Lung (tissue), 11 donors: ENCODE measurements at regions not wholly inside any gene's neighbourhood (a gene's known extent, or its start where the extent isn't known, plus 50 kb on each side); places are given as distances from the start of the nearest gene placed in this dataset.

Experiments
- ATAC-seq: fragments of 200-7000 bp; cut with Tn5 transposase; one replicate; pipeline ENCODE4 v1.9.1; 2020; ENCODE audit warnings: moderate number of reproducible peaks; ENCODE audit not compliant: insufficient read depth, low FRiP score
- DNase-seq, 3 donors: peaks; one replicate each; pipeline ENCODE4 v3.0.0-alpha.2; 2013 to 2017
- H3K27ac ChIP-seq, 2 donors: one replicate each; pipeline ENCODE4 v1.5.1; 2013; ENCODE audit warnings: mild to moderate bottlenecking in 2 of 2, moderate library complexity in 2 of 2, control low read depth in 1 of 2, inconsistent platforms in 1 of 2, low read depth in 1 of 2, low read length in 1 of 2
- H3K27me3 ChIP-seq, 3 donors: one replicate each; pipeline ENCODE4 v1.5.1; 2013; ENCODE audit warnings: low read length in 2 of 3; ENCODE audit not compliant: control insufficient read depth in 3 of 3, insufficient read depth in 3 of 3
- H3K36me3 ChIP-seq, 4 donors: one replicate each; pipeline ENCODE4 v1.5.1; 2013; ENCODE audit warnings: low read length in 4 of 4, mild to moderate bottlenecking in 1 of 4, moderate library complexity in 1 of 4; ENCODE audit not compliant: control insufficient read depth in 4 of 4, insufficient read depth in 4 of 4
- H3K4me1 ChIP-seq, 5 donors: one replicate each; pipeline ENCODE4 v1.5.1; 2013; ENCODE audit warnings: low read length in 5 of 5, mild to moderate bottlenecking in 2 of 5, moderate library complexity in 1 of 5; ENCODE audit not compliant: control insufficient read depth in 5 of 5, insufficient read depth in 5 of 5
- H3K4me3 ChIP-seq: one replicate; pipeline ENCODE4 v1.5.1; 2013; ENCODE audit warnings: mild to moderate bottlenecking, control low read depth, moderate library complexity
- H3K9ac ChIP-seq, 2 donors: one replicate each; pipeline ENCODE4 v1.5.1; 2013; ENCODE audit warnings: low read length in 2 of 2, control low read depth in 1 of 2; ENCODE audit not compliant: insufficient read depth in 1 of 2
- H3K9me3 ChIP-seq, 4 donors: one replicate each; pipeline ENCODE4 v1.5.1; 2013; ENCODE audit warnings: low read length in 3 of 4, mild to moderate bottlenecking in 1 of 4, moderate library complexity in 1 of 4; ENCODE audit not compliant: control insufficient read depth in 4 of 4, insufficient read depth in 3 of 4
- WGBS, 2 donors: extraction: QIAGEN DNeasy Blood & Tissue Kit; methylation state at CpG; one replicate each; pipeline ENCODE4 v1.1.7; 2013; 5-methylcytosine and 5-hydroxymethylcytosine counted together
- TF ChIP-seq, protein P1 (sequence below): IDR thresholded peaks from 2 replicates; pipeline ENCODE4 v1.5.1; 2012; ENCODE audit warnings: mild to moderate bottlenecking; ENCODE audit errors: control extremely low read depth, extremely low read depth
- donor health status: control.
- donor health status: control.
- donor health status: Bipolar disorder and iron deficiency.
- donor health status: healthy.
- donor health status: DM: yes; HTN: yes; CAD: no.

DNA sequence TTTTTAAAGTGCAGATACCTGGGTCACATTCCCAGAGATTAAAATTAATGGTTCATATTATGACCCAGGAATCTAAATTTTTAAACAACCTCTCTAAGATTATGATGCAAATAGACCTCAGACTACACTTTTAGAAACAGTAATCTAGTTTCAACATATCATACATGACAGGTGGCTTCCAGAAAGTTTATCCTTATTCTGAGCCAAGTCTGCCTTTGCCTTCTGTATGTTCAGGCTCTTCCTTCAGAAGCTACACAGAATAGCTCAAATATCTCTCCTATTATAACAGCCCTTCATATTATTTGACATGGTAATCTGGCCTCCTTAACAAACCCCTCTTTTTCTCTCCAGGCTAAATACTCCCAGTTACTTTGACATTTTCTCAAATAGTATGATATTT, 101.9 kb downstream of the FZD1 start:
- TF ChIP-seq, protein P1, sequence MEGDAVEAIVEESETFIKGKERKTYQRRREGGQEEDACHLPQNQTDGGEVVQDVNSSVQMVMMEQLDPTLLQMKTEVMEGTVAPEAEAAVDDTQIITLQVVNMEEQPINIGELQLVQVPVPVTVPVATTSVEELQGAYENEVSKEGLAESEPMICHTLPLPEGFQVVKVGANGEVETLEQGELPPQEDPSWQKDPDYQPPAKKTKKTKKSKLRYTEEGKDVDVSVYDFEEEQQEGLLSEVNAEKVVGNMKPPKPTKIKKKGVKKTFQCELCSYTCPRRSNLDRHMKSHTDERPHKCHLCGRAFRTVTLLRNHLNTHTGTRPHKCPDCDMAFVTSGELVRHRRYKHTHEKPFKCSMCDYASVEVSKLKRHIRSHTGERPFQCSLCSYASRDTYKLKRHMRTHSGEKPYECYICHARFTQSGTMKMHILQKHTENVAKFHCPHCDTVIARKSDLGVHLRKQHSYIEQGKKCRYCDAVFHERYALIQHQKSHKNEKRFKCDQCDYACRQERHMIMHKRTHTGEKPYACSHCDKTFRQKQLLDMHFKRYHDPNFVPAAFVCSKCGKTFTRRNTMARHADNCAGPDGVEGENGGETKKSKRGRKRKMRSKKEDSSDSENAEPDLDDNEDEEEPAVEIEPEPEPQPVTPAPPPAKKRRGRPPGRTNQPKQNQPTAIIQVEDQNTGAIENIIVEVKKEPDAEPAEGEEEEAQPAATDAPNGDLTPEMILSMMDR = no peak
- Histone ChIP-seq H3K9ac (no peak overlapping the region), H3K27me3 (no peaks in the 10 kb centered on the region), H3K27ac (no peak overlapping the region), H3K9me3 (no peaks in the 10 kb centered on the region), H3K36me3 (no peaks in the 10 kb centered on the region), H3K4me3 (no peak overlapping the region), H3K4me1 (no peaks in the 10 kb centered on the region)
- DNase-seq (no peak), ATAC-seq (no peak)

DNA sequence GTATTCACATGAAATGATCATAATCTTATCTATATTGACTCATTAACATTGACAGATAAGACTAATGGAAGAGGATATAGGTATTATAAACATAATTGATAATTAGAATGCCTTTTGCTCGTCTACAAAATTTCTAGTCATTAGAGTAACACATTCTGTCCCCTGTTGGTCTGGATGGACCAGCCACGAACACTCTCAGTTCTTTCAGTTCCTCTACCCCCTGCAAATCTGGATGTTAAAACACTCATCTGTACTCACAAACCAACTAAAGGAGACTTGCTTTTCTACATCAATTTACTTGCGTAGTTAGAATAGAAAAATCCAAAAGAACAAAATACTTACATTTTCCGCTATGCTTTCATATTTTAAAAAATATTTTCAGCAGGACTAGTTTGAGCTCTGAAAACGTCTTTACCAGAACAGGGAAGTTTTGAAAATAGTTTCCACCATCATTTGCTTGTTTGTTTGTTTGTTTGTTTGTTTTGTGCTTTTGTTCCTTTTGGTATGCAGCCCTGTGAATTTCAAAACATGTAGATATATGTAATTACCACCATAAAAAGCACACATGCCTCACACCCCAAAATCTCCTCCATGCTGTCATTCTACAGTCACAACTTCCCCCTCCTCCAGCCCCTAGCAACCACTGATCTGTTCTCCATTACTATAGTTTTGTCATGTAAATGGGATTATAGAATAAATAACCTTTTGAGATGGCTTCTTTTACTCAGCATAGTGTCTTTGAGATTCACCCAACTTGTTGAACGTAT, 103.8 kb downstream of the FZD1 start:
- Histone ChIP-seq H3K9me3 (no peaks in the 10 kb centered on the region), H3K9ac (no peak overlapping the region), H3K27me3 (no peaks in the 10 kb centered on the region), H3K4me3 (no peak overlapping the region), H3K27ac (no peak overlapping the region), H3K36me3 (no peaks in the 10 kb centered on the region), H3K4me1 (no peaks in the 10 kb centered on the region)
- WGBS, 2 donors = 77 to 80% methylated on average over 6 of the region's 6 CpGs
- ATAC-seq (no peak), DNase-seq (no peak)
- TF ChIP-seq, protein P1 = no peak

DNA sequence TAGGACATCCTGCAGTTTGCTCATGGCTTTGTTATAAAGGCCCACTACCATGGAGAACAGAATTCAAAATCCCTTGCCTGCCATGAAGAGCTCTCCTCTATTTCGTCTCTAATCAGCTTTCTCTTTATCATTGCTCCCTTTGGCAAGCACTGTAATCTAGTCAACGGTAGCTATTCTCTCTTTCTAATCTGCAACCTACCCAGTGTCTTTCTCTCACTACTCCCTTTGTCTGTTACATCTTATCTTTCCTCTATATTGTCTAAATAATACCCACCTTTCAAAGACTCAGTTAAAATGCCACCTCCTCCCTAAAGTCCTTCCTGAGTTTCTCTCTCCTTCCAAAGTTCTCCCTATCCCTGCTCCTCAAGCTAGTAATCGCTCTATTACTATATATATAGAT, 108.1 kb downstream of the FZD1 start:
- H3K36me3 ChIP-seq = no peaks in the 10 kb centered on the region
- H3K27ac ChIP-seq = no peak overlapping the region
- H3K4me1 ChIP-seq = no peaks in the 10 kb centered on the region
- no peak overlapping the region for H3K4me3 ChIP-seq
- ATAC-seq (no peak), DNase-seq (no peak)
- no peak overlapping the region for H3K9ac ChIP-seq
- WGBS, 2 donors = 78 to 96% methylated on average over 3 of the region's 3 CpGs
- H3K27me3 ChIP-seq = no peaks in the 10 kb centered on the region
- H3K9me3 ChIP-seq = no peaks in the 10 kb centered on the region
- TF ChIP-seq, protein P1 = no peak
